Neuronal stem cell (in vitro differentiated cells): ENCODE measurements at regions not wholly inside any gene's neighbourhood (a gene's known extent, or its start where the extent isn't known, plus 50 kb on each side); places are given as distances from the start of the nearest gene placed in this dataset.

Experiments
- DNase-seq: peaks from one replicate; pipeline ENCODE4 v3.0.0-alpha.2; 2013; ENCODE audit warnings: low spot score
- H2AFZ ChIP-seq: one replicate; pipeline ENCODE4 v1.6.1; 2013; ENCODE audit warnings: mild to moderate bottlenecking, low read length, inconsistent platforms
- H2AK5ac ChIP-seq: 2 replicates; pipeline ENCODE4 v1.6.1; 2013; ENCODE audit warnings: low read depth, mild to moderate bottlenecking, inconsistent platforms, low read length, moderate library complexity, mixed read lengths
- H2BK120ac ChIP-seq: 2 replicates; pipeline ENCODE4 v1.6.1; 2013; ENCODE audit warnings: low read depth, mild to moderate bottlenecking, inconsistent platforms, low read length, moderate library complexity, mixed read lengths
- H2BK12ac ChIP-seq: one replicate; pipeline ENCODE4 v1.6.1; 2013; ENCODE audit warnings: low read length, inconsistent platforms
- H2BK15ac ChIP-seq: 2 replicates; pipeline ENCODE4 v1.6.1; 2013; ENCODE audit warnings: mild to moderate bottlenecking, low read length, inconsistent platforms, mixed read lengths
- H2BK5ac ChIP-seq: one replicate; pipeline ENCODE4 v1.6.1; 2013; ENCODE audit warnings: inconsistent platforms, mild to moderate bottlenecking, low read length, moderate library complexity
- H3K14ac ChIP-seq: one replicate; pipeline ENCODE4 v1.6.1; 2013; ENCODE audit warnings: low read length, inconsistent platforms
- H3K18ac ChIP-seq: 2 replicates; pipeline ENCODE4 v1.6.1; 2013; ENCODE audit warnings: low read length, inconsistent platforms
- H3K23ac ChIP-seq: 2 replicates; pipeline ENCODE4 v1.6.1; 2013; ENCODE audit warnings: low read depth, mild to moderate bottlenecking, mixed read lengths, low read length, inconsistent platforms; ENCODE audit not compliant: poor library complexity
- H3K27ac ChIP-seq: replicated peaks from 3 replicates; pipeline ENCODE4 v1.5.1; 2013; ENCODE audit warnings: low read length, inconsistent platforms
- H3K27me3 ChIP-seq, 3 experiments: 2 replicates each; pipeline ENCODE4 v1.6.1; 2013; ENCODE audit warnings: low read length in 3 of 3, mild to moderate bottlenecking in 2 of 3, inconsistent platforms in 1 of 3, low read depth in 1 of 3, mixed read lengths in 1 of 3, moderate library complexity in 1 of 3; ENCODE audit not compliant: control insufficient read depth in 3 of 3, insufficient read depth in 3 of 3
- H3K36me3 ChIP-seq, 2 donors: replicated peaks in 1 of 2; 2 replicates each; pipeline ENCODE4 v1.6.1; 2013; ENCODE audit warnings: low read length in 2 of 2; ENCODE audit not compliant: control insufficient read depth in 2 of 2, insufficient read depth in 2 of 2
- H3K4ac ChIP-seq: 2 replicates; pipeline ENCODE4 v1.6.1; 2013; ENCODE audit warnings: inconsistent platforms, mild to moderate bottlenecking, low read length, moderate library complexity
- H3K4me1 ChIP-seq, 2 donors: 1 replicate in 1 of 2; 2 replicates in 1 of 2; pipeline ENCODE4 v1.6.1; 2013; ENCODE audit warnings: low read length in 2 of 2, low read depth in 1 of 2; ENCODE audit not compliant: control insufficient read depth in 2 of 2, insufficient read depth in 1 of 2
- H3K4me2 ChIP-seq: one replicate; pipeline ENCODE4 v1.6.1; 2013; ENCODE audit warnings: mild to moderate bottlenecking, low read length, inconsistent platforms; ENCODE audit not compliant: insufficient read depth, poor library complexity, severe bottlenecking
- H3K4me3 ChIP-seq, 2 donors: 2 replicates each; pipeline ENCODE4 v1.5.1; 2013; ENCODE audit warnings: low read length in 2 of 2, mild to moderate bottlenecking in 2 of 2, inconsistent platforms in 1 of 2, moderate library complexity in 1 of 2
- H3K79me1 ChIP-seq: one replicate; pipeline ENCODE4 v1.6.1; 2013; ENCODE audit warnings: low read depth, mild to moderate bottlenecking, inconsistent platforms, low read length, moderate library complexity
- H3K9ac ChIP-seq: one replicate; pipeline ENCODE4 v1.6.1; 2013; ENCODE audit warnings: mild to moderate bottlenecking, low read depth, low read length, inconsistent platforms; ENCODE audit not compliant: poor library complexity
- H3K9me3 ChIP-seq, 2 donors: replicated peaks in 1 of 2; 2 replicates each; pipeline versions ENCODE3 to v1.6.1; 2013; ENCODE audit warnings: low read length in 2 of 2, mild to moderate bottlenecking in 2 of 2, inconsistent platforms in 1 of 2, low read depth in 1 of 2, mixed read lengths in 1 of 2, moderate library complexity in 1 of 2; ENCODE audit not compliant: control insufficient read depth in 2 of 2, insufficient read depth in 1 of 2
- H4K8ac ChIP-seq: one replicate; pipeline ENCODE4 v1.6.1; 2013; ENCODE audit warnings: low read depth, mild to moderate bottlenecking, inconsistent platforms, low read length, moderate library complexity
- H4K91ac ChIP-seq: one replicate; pipeline ENCODE4 v1.6.1; 2013; ENCODE audit warnings: low read length, low read depth, mild to moderate bottlenecking, inconsistent platforms; ENCODE audit not compliant: poor library complexity
- WGBS, 2 donors: extraction: QIAGEN DNeasy Blood & Tissue Kit; methylation state at CpG; one replicate each; pipeline ENCODE4 v1.1.7; 2013; ENCODE audit warnings: missing lambda C conversion rate in 2 of 2, mixed read lengths in 1 of 2; ENCODE audit not compliant: insufficient read length in 2 of 2, insufficient replicate concordance in 1 of 2; ENCODE audit errors: extremely low coverage in 2 of 2; 5-methylcytosine and 5-hydroxymethylcytosine counted together

DNA sequence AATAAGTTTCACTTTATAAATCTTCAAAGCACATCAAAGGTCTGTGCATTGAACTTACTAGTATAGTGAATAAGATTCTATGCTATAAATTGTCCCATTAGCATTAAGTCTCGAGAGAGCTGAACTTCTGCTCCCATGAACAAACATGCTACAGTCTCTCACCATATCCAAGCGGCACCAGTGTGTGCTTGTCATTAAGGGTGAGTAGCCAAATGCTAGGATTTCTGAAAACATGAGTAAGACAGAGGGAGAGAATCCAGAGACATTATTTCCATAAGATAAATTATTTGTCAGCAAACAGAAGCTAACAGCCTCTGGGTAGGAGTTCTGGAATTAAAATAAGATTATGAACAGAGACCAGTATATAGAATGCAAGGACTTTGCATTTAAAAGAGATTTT lies 2882.5 kb downstream of the PCDH9 start:
- Histone ChIP-seq H2BK15ac (no peak overlapping the region), H2AK5ac (no peak overlapping the region), H3K4me2 (no peak overlapping the region), H3K14ac (no peak overlapping the region), H3K9me3 (no peaks in the 10 kb centered on the region), H2BK5ac (no peak overlapping the region), H3K36me3 (no peaks in the 10 kb centered on the region), H2BK12ac (no peak overlapping the region), H3K4me3 (no peak overlapping the region), H2BK120ac (no peak overlapping the region), H3K9ac (no peak overlapping the region), H3K4ac (no peak overlapping the region), H3K4me1 (no peaks in the 10 kb centered on the region), H3K79me1 (no peaks in the 10 kb centered on the region), H3K23ac (no peak overlapping the region), H3K27ac (no peak overlapping the region), H4K91ac (no peak overlapping the region), H3K27me3 (no peaks in the 10 kb centered on the region), H4K8ac (no peak overlapping the region), H2AFZ (no peak overlapping the region), H3K18ac (no peak overlapping the region)
- WGBS, 2 donors, result no CpG with 5 or more reads among the region's 2 CpGs
- DNase-seq, result no peak

DNA sequence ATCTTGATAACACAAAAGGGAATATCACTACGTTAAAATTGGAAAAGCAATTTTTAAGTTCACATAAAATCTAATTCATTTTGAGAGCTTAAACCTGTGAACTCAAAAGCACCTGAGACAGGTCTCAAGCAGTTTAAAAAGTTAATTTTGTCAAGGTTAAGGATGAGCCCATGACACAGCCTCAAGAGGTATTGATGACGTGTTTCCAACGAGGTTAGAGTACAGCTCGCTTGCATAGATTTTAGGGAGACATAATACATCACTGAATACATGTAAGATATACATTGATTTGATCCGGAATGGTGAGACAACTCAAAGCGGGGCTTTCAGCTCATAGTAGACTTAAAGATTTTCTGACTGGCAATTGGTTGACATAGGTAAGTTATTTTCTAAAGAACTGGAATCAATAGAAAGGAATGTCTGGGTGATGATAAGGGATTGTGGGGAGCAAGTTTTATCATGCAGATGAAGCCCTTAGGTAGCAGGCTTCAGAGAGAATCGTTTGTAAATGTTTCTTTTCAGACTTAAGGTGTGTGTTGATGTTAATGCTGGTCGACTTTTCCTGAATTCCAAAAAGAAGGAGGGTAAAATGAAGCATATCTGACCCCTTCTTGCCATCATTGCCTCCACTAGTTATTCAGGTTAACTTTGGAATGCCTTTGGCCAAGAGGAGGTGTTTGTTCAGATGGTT lies 2890.6 kb downstream of the PCDH9 start:
- H2BK12ac ChIP-seq, result no peak overlapping the region
- no peak overlapping the region for H3K23ac ChIP-seq
- H4K8ac ChIP-seq, result no peak overlapping the region
- DNase-seq, result no peak
- no peak overlapping the region for H2AK5ac ChIP-seq
- H3K14ac ChIP-seq, result no peak overlapping the region
- no peak overlapping the region for H4K91ac ChIP-seq
- H3K4me2 ChIP-seq, result no peak overlapping the region
- no peaks in the 10 kb centered on the region for H3K36me3 ChIP-seq
- H3K18ac ChIP-seq, result no peak overlapping the region
- H2BK5ac ChIP-seq, result no peak overlapping the region
- no peak overlapping the region for H2BK120ac ChIP-seq
- H3K9me3 ChIP-seq, result no peaks in the 10 kb centered on the region
- WGBS, 2 donors, result no CpG with 5 or more reads among the region's 8 CpGs
- no peak overlapping the region for H3K4me3 ChIP-seq
- no peak overlapping the region for H3K9ac ChIP-seq
- H3K27ac ChIP-seq, result no peak overlapping the region
- no peak overlapping the region for H2BK15ac ChIP-seq
- H3K4me1 ChIP-seq, result no peaks in the 10 kb centered on the region
- no peak overlapping the region for H2AFZ ChIP-seq
- no peaks in the 10 kb centered on the region for H3K79me1 ChIP-seq
- H3K4ac ChIP-seq, result no peak overlapping the region
- H3K27me3 ChIP-seq, result no peaks in the 10 kb centered on the region

GRCh38 chr13:64338671-64339070 lies 2891.5 kb downstream of the PCDH9 start:
- Histone ChIP-seq H2BK120ac (no peak overlapping the region), H3K14ac (no peak overlapping the region), H3K18ac (no peak overlapping the region), H3K4me1 (no peaks in the 10 kb centered on the region), H3K27ac (no peak overlapping the region), H2BK12ac (no peak overlapping the region), H4K8ac (no peak overlapping the region), H3K27me3 (no peaks in the 10 kb centered on the region), H3K79me1 (no peaks in the 10 kb centered on the region), H2BK15ac (no peak overlapping the region), H3K23ac (no peak overlapping the region), H4K91ac (no peak overlapping the region), H3K4me3 (no peak overlapping the region), H2BK5ac (no peak overlapping the region), H3K36me3 (no peaks in the 10 kb centered on the region), H2AK5ac (no peak overlapping the region), H3K4ac (no peak overlapping the region), H3K9me3 (peaks cover 0 to 5% of the 10 kb centered on the region in 2 donors), H2AFZ (no peak overlapping the region), H3K9ac (no peak overlapping the region), H3K4me2 (no peak overlapping the region)
- no peak for DNase-seq
- WGBS, 2 donors, result no CpG with 5 or more reads among the region's 1 CpG

- Histone ChIP-seq H4K8ac (no peak overlapping the region), H2AFZ (peak overlapping the region; percentile 18), H3K79me1 (no peaks in the 10 kb centered on the region), H2AK5ac (no peak overlapping the region), H3K36me3 (no peaks in the 10 kb centered on the region), H3K9me3 (peaks cover 0 to 5% of the 10 kb centered on the region in 2 donors), H3K14ac (no peak overlapping the region), H3K27ac (no peak overlapping the region), H2BK15ac (no peak overlapping the region), H2BK12ac (no peak overlapping the region), H3K4me2 (no peak overlapping the region), H3K4ac (no peak overlapping the region), H3K4me1 (no peaks in the 10 kb centered on the region), H3K27me3 (no peaks in the 10 kb centered on the region), H3K18ac (no peak overlapping the region), H3K23ac (no peak overlapping the region), H3K4me3 (no peak overlapping the region), H3K9ac (no peak overlapping the region), H4K91ac (no peak overlapping the region), H2BK120ac (no peak overlapping the region), H2BK5ac (no peak overlapping the region)
- WGBS, 2 donors, result no CpG with 5 or more reads among the region's 3 CpGs
- peak; percentile 0 for DNase-seq
Measured at GRCh38 chr13:64333888-64334287, 2896.2 kb downstream of the PCDH9 start.
